ENCODE measurements at regions not wholly inside any gene's neighbourhood (a gene's known extent, or its start where the extent isn't known, plus 50 kb on each side); places are given as distances from the start of the nearest gene placed in this dataset.

DNA sequence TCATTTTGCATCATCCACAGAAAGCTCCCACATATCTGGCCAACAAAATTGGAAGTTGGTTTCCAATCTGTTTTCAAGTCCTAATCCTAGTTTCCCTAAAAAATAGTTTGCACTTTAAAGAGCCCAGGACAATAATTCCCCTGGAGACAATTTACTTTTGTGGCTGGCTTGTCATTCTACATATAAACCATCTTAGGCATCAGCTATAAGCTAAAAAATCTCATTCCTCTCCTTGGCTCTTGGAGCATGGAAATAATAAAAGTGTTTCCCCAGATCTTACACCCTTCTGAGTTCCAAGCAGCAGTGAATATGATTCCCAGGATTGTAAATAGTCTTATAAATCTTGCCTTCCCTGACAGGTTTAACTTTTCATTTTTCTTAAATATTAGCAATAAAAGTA lies 89.1 kb upstream of the NUDT4 start:
- DNase-seq (ENCODE audit: low read depth in 4 of 4, low spot score in 1 of 4) = no peak

GRCh38 chr12:93290391-93290790 lies 87.3 kb upstream of the NUDT4 start:
- DNase-seq (ENCODE audit: low read depth in 4 of 4, low spot score in 1 of 4) = no peak

GRCh38 chr12:93292213-93292612 lies 85.5 kb upstream of the NUDT4 start:
- no peak for DNase-seq (ENCODE audit: low read depth in 4 of 4, low spot score in 1 of 4)

DNA sequence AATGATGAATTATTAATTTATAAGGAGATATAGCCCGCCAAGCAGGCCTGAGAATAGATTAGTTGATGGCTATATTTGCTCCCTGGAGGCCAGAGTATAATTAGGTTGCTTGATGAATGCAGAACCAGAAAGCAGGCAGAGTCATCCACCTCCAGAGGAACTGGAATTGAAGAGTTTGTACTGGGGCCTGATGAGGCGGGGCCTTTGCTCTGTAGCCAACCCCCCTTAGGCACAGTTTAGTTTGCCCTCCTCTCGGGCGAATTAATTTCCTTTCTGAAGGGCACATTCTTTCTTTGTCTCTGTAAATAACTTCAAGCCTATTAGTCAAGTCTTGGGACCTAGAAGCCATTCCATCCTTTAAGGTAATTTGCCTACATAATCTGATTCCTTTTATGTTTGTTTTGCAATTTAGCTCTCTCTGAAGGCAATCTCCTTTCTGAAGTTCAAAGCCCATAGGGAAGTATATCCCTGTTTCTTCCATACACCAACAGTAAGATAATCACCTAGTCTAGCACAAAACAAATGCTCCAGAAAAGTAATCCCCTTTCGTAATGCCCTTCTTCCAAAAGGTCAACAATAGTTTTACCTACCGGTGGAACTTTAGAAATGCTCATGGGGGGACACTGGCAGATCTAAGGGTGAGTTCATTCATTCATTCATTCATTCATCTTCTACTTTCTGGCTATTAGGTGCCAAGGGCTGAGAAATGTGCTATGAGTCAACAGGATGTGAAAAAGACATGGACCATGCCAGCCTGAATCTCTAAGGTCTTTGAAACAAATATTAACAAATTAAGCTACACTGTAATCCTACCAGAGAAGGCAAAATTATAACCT lies 84.8 kb upstream of the NUDT4 start:
- DNase-seq (ENCODE audit: low read depth in 4 of 4, low spot score in 1 of 4) = no peak

GRCh38 chr12:93297032-93297431 lies 80.7 kb upstream of the NUDT4 start:
- DNase-seq (ENCODE audit: low read depth in 4 of 4, low spot score in 1 of 4) = no peak

DNA sequence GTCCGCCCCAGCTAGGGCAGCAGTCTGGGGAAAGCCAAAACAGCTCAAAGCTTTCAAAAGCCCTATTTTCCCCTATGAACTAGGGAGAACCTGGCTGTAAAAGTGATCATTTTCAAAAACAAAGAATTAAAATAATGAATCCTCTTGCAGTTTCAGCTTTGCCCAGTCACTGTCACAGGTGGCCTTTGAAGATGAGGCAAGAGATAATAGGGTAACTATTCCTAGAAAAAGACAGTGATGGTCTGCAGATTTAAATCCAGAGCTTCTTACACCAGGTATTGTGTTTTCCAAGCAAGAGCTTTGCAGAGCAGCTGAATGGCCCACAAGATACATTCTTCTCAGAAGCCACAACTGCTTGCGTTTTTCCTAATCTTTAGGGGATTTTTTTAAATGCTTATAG lies 80.2 kb upstream of the NUDT4 start:
- no peak for DNase-seq (ENCODE audit: low read depth in 4 of 4, low spot score in 1 of 4)

DNA sequence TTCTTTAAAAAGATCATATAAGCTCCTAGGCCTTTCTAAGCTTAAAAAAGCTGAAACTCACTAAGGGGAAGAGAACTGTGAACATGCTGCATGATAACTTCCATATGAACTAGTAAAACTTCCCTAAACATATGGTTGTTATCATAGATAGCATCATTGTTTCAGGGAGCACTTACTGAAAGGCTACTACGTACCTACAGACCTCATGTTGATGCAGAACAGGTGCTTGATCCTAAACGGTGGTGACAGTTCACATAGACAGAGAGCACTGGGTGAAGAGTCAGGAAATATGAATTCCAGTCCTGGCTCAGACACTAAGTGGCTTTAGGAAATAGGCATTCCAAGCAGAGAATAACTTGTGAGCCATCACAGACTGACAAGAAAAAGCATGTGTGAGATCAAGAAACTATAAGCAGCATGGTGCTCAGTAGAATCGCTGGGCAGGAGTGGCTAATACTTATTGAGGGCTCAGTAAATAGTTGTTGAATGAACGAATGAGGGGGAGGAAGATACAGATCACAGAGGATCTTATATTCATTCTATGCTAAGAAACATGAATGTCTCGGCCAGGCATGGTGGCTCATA lies 78.4 kb upstream of the NUDT4 start:
- DNase-seq (ENCODE audit: low read depth in 4 of 4, low spot score in 1 of 4) = no peak

DNA sequence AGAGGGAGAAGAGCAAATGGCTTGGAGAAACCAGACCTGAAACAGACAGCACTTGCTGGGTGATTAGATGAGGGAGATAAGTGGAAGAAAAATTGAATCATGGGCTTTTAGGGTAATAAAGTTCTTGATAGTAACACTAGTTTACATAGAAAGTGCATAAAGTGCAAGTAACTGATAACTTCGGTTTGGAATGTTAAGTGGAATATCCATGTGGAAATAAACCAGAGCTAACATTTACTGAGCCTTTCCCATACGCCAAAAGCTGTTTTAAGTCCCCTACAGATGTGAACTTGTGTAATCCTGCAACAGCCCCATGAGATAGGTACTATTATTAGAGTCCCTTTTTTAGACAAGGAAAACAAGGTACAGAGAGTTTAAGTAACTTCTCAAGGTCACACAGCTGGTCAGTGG lies 77.1 kb upstream of the NUDT4 start:
- DNase-seq (ENCODE audit: low read depth in 4 of 4, low spot score in 1 of 4) = no peak

DNA sequence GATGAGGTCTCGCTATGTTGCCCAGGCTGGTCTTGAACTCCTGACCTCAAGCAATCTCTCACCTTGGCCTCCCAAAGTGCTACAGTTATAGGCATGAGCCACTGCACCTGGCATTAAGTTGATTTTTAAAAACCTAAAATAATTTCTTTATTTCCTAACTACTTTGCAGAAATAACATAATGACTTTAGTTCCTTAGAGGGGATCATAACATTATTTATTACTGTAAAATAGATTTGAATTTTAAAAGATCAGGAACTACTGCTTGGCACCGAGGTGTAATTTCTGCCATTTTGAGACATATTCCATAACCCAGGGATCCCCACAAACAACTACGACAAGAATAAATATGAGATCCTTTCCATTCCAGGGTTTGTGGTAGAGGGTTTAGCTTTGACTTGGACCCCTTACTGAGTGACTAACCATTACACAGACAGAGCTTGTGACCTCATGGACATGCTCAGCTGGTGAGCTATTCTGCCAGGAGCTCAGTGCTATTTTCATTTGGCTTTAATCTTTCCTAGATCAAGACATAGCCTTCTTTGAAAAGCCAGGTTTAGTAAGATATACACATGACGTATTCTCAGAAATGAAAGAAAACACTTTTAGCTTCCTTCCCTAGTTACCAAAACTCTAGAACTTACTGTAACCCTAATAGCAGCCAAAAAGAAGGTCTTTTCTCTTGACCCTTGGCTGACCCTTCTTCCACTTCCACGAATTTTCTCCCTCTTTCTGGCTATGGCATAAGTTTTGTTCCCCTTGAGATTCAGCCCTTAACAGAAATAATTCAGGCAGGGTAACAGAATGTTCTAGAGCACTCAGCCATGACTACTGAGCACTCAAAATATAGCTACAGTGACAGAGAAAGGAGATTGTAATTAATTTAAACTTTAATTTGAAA lies 75.1 kb upstream of the NUDT4 start:
- DNase-seq (ENCODE audit: low read depth in 4 of 4, low spot score in 1 of 4) = no peak

DNA sequence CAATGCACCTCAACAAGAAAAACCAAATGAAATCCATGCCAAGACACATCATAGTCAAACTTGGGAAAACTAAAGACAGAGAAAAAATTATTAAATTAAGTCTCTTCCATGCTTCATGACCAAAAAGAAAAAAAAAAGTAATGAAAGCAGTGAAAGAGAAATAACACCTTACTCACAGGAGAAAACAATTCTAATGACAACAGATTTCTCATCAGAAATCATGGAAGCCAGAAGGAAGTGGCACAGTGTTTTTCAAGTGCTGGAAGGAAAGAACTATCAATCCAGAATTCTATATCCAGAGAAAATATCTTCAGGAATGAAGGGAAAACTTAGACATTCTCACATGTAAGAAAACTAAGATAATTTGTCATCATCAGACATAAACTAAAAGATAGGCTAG lies 71.1 kb upstream of the NUDT4 start:
- DNase-seq (ENCODE audit: low read depth in 4 of 4, low spot score in 1 of 4) = no peak

GRCh38 chr12:93308281-93308680 lies 69.4 kb upstream of the NUDT4 start:
- DNase-seq (ENCODE audit: low read depth in 4 of 4, low spot score in 1 of 4) = no peak

DNA sequence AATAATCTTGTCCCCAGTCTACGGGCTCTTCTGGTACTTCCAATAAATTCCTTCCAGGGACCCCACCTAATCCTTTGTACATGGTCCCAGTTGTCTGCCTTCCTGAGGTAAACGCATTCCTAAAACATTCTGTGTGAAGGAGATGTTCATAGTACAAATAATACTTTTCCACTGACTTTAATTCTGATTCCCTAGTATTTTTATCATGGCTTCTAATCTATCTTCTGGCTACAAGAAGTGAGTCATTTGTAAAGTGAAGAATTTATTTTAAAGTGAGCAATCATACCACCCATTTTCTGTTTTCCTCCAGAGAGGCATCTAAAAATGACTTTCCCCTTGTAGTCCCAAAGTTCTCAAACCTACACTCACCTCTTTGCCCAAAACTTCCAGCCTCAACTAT lies 65.9 kb upstream of the NUDT4 start:
- no peak for DNase-seq (ENCODE audit: low read depth in 4 of 4, low spot score in 1 of 4)

- no peak for DNase-seq (ENCODE audit: low read depth in 4 of 4, low spot score in 1 of 4)
These were observed 63.6 kb upstream of the NUDT4 start for GRCh38 chr12:93314177-93314497.

DNA sequence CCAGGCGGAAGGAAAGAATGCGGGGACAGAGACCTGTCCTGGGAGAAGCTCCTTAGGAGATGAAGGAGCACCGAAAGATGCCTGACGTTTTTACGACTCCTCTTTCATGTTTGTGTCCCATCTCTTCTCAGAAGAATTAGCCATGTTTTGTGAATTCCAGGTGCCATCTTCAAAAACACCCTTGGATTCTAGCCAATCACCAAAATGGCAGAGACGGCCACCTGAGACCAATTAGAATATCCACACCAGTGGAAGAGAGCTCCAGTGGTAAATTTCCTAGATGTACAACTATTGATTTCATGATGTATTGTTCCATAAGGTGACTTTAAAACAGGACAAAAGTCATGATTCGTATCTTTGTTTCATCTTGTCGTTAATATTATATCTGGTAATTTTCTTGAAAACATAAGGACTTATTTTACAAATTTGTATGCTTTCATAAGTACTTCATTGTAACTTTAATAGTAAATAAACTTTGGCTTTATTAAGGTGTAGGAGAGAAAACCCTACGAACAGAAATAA lies 62.3 kb upstream of the NUDT4 start:
- no peak for DNase-seq (ENCODE audit: low read depth in 4 of 4, low spot score in 1 of 4)

DNA sequence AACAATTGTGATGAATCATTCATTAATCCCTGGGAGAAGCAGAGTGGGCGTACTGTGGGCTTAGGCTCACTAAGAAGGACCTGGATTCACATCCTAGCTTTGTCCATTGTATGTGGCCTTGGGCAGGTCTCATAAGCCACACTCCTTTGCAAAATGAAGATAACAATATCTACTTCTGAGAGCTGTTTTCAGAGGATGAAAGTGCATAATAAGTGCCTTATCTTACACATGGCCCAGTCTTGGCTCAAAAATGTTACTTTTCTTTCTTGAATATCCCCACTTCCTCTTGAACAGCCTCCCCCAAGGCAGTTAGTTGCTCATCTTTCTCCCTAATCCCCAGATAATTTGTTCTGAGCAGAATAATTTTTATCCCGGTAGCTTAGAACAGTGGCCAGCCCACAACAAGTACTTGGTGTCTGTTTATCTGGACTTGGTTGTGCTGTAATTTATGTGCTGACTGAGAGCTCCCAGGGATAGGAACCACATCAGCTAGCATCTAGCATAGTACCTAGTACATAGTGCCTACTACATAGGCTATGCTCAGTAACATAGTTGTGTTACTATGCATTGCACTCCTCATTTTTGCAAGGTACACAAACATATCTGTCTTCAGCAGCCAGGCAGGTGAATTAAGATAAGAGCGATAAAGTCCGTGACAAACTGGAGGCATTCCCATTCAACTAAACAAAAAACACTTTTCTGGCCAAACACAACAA lies 61.7 kb upstream of the NUDT4 start:
- no peak for DNase-seq (ENCODE audit: low read depth in 4 of 4, low spot score in 1 of 4)

DNA sequence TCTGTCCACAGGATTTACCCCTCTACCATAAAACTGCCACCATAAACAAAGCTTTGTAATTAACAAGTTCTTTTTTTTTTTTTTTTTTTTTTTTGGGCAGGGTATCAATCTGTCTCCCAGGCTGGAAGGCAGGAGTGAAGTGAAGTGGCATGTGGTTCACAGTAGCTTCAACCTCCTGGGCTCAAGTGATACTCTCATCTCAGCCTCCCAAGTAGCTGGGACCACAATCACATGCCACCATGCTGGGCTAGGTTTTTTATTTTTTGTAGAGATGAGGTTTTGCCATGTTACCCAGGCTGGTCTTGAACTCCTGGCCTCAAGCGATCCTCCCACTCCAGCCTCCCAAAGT lies 61.1 kb upstream of the NUDT4 start:
- no peak for DNase-seq (ENCODE audit: low read depth in 4 of 4, low spot score in 1 of 4)

DNA sequence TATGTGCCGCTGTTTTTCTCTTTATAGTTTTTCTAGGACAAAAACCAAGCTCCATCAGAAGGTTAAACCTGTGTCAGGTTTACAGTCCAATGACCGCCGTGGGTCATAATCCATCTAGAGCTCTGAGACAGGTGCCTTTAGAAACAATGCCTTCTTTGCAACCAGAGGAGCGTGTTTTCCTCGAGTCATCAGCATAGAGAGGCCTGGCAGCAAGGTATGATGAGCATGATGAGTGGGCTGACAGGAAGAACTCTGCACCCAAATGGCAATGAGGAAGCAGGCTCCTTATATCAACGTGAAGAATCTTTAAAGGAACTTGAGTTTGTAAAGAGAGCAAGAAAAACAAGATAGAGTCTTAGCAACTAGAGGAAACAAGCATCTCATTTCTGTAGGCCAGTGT lies 60.5 kb upstream of the NUDT4 start:
- no peak for DNase-seq (ENCODE audit: low read depth in 4 of 4, low spot score in 1 of 4)

GRCh38 chr12:93318720-93319522 lies 58.8 kb upstream of the NUDT4 start:
- no peak for DNase-seq (ENCODE audit: low read depth in 4 of 4, low spot score in 1 of 4)

DNA sequence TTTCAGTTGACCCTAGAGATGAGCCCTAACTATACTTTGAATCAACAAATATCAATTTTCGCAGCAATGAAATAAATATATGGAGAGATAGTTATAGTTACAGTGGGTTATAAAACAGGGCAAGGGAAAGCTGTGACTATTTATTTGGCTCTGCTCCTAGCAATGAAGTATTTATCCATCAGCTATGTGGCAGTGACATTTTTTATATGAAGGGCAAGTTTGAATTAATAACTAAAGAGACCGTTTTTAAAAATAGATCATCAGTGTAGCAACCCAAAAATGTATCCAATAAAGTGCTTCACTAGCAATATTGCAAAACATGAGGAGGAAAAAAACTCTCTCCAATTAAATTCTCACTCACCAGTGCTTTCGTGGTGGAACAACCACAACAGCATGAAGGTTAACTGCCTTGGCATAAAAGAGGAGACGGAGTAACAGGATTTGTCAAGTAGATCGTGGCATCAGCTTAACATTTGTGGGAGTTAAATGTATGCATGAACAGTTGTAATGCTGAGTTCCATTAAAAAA lies 58.1 kb upstream of the NUDT4 start:
- DNase-seq (ENCODE audit: low read depth in 4 of 4, low spot score in 1 of 4) = no peak

DNA sequence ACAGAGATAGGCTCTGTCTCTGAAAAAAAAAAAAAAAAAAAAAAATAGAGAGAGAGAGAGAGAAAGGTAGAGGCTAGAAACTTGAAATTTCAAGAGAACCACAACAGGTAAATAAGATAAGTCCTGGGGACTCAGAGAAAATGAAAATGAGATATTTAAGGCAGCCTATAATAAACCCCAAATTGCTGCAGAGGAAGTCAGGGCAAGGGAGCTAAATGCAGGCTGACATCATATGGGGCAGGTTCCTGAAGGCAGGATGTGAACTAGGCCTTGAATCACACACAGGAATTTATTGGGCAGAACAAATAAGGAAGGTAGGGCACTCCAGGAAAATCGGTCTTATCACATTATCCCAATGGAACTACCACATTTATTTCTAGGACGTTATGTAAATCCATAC lies 54.9 kb upstream of the NUDT4 start:
- DNase-seq (ENCODE audit: low read depth in 4 of 4, low spot score in 1 of 4) = no peak
